Endothelial cell (in vitro differentiated cells): ENCODE measurements at regions not wholly inside any gene's neighbourhood (a gene's known extent, or its start where the extent isn't known, plus 50 kb on each side); places are given as distances from the start of the nearest gene placed in this dataset.

ENCODE experiments used
- DNase-seq: peaks from one replicate; pipeline ENCODE4 v3.0.0; 2021; ENCODE audit warnings: low spot score
- H3K27ac Mint-ChIP-seq: one replicate; pipeline ENCODE4 v1.8.0; 2021; ENCODE audit warnings: mixed read lengths, inconsistent platforms; ENCODE audit not compliant: unreplicated experiment
- H3K27me3 Mint-ChIP-seq: one replicate; pipeline ENCODE4 v1.8.0; 2021; ENCODE audit warnings: mild to moderate bottlenecking, moderate library complexity, mixed read lengths, inconsistent platforms; ENCODE audit not compliant: unreplicated experiment
- H3K36me3 Mint-ChIP-seq: one replicate; pipeline ENCODE4 v1.8.0; 2021; ENCODE audit warnings: mild to moderate bottlenecking, low read depth, mixed read lengths, inconsistent platforms; ENCODE audit not compliant: unreplicated experiment
- H3K4me1 Mint-ChIP-seq: one replicate; pipeline ENCODE4 v1.8.0; 2021; ENCODE audit warnings: mild to moderate bottlenecking, mixed read lengths, inconsistent platforms; ENCODE audit not compliant: unreplicated experiment
- H3K4me3 Mint-ChIP-seq: one replicate; pipeline ENCODE4 v1.8.0; 2021; ENCODE audit warnings: mild to moderate bottlenecking, mixed read lengths, inconsistent platforms; ENCODE audit not compliant: unreplicated experiment
- H3K9me3 Mint-ChIP-seq: one replicate; pipeline ENCODE4 v1.8.0; 2021; ENCODE audit warnings: mixed read lengths, inconsistent platforms; ENCODE audit not compliant: unreplicated experiment
- TF ChIP-seq, protein P1 (sequence below): fragments of 200-600 bp; sonication (generic); IDR thresholded peaks from one replicate; pipeline ENCODE4 v1.5.0; 2021; ENCODE audit warnings: antibody characterized with exemption; ENCODE audit not compliant: unreplicated experiment

- TF ChIP-seq, protein P1, sequence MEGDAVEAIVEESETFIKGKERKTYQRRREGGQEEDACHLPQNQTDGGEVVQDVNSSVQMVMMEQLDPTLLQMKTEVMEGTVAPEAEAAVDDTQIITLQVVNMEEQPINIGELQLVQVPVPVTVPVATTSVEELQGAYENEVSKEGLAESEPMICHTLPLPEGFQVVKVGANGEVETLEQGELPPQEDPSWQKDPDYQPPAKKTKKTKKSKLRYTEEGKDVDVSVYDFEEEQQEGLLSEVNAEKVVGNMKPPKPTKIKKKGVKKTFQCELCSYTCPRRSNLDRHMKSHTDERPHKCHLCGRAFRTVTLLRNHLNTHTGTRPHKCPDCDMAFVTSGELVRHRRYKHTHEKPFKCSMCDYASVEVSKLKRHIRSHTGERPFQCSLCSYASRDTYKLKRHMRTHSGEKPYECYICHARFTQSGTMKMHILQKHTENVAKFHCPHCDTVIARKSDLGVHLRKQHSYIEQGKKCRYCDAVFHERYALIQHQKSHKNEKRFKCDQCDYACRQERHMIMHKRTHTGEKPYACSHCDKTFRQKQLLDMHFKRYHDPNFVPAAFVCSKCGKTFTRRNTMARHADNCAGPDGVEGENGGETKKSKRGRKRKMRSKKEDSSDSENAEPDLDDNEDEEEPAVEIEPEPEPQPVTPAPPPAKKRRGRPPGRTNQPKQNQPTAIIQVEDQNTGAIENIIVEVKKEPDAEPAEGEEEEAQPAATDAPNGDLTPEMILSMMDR: no peak
- Mint-ChIP-seq H3K27me3 (peaks cover 8% of the 10 kb centered on the region), H3K27ac (no peak overlapping the region), H3K36me3 (no peaks in the 10 kb centered on the region), H3K4me3 (no peak overlapping the region), H3K9me3 (no peaks in the 10 kb centered on the region), H3K4me1 (peaks cover 7% of the 10 kb centered on the region)
- DNase-seq: no peak
Measured at GRCh38 chr10:131816157-131816775, 84.5 kb upstream of the PPP2R2D start.

- DNase-seq: no peak
- Mint-ChIP-seq H3K4me1 (peaks cover 7% of the 10 kb centered on the region), H3K27ac (no peak overlapping the region), H3K9me3 (no peaks in the 10 kb centered on the region), H3K4me3 (no peak overlapping the region), H3K36me3 (no peaks in the 10 kb centered on the region), H3K27me3 (peaks cover 8% of the 10 kb centered on the region)
- TF ChIP-seq, protein P1: no peak
Measured at GRCh38 chr10:131816941-131817700, 83.7 kb upstream of the PPP2R2D start.

- no peaks in the 10 kb centered on the region for H3K36me3 Mint-ChIP-seq
- TF ChIP-seq, protein P1: no peak
- H3K27ac Mint-ChIP-seq: no peak overlapping the region
- H3K27me3 Mint-ChIP-seq: peaks cover 10% of the 10 kb centered on the region
- H3K9me3 Mint-ChIP-seq: no peaks in the 10 kb centered on the region
- DNase-seq: no peak
- no peak overlapping the region for H3K4me3 Mint-ChIP-seq
- H3K4me1 Mint-ChIP-seq: peaks cover 7% of the 10 kb centered on the region
Measured at GRCh38 chr10:131817866-131818509, 82.8 kb upstream of the PPP2R2D start.

- TF ChIP-seq, protein P1: no peak
- H3K27me3 Mint-ChIP-seq: peaks cover 6% of the 10 kb centered on the region
- no peaks in the 10 kb centered on the region for H3K36me3 Mint-ChIP-seq
- peaks cover 7% of the 10 kb centered on the region for H3K4me1 Mint-ChIP-seq
- H3K4me3 Mint-ChIP-seq: no peak overlapping the region
- no peak overlapping the region for H3K27ac Mint-ChIP-seq
- H3K9me3 Mint-ChIP-seq: no peaks in the 10 kb centered on the region
- no peak for DNase-seq
Measured at GRCh38 chr10:131818510-131819234, 82.1 kb upstream of the PPP2R2D start.
